Mucosa of descending colon (tissue), 3 donors: ENCODE measurements at regions not wholly inside any gene's neighbourhood (a gene's known extent, or its start where the extent isn't known, plus 50 kb on each side); places are given as distances from the start of the nearest gene placed in this dataset.
A peak's percentile ranks its signal among the peaks of the same experiment; 100 is the strongest.

Experiments
- ATAC-seq: fragments of 200-7000 bp; cut with Tn5 transposase; one replicate; pipeline ENCODE4 v1.9.1; 2020; ENCODE audit warnings: mild to moderate bottlenecking, moderate library complexity
- DNase-seq, 3 donors: peaks; one replicate each; pipeline ENCODE4 v3.0.0-alpha.2; 2020
- H3K36me3 ChIP-seq: fragments of 200-600 bp; one replicate; pipeline ENCODE4 v1.8.0; 2021; ENCODE audit warnings: low read depth, mild to moderate bottlenecking
- H3K4me1 ChIP-seq: fragments of 200-600 bp; one replicate; pipeline ENCODE4 v1.8.0; 2021; ENCODE audit warnings: low read depth, mild to moderate bottlenecking
- H3K4me3 ChIP-seq: fragments of 200-600 bp; one replicate; pipeline ENCODE4 v1.8.0; 2021; ENCODE audit warnings: mild to moderate bottlenecking
- H3K9me3 ChIP-seq: fragments of 200-600 bp; one replicate; pipeline ENCODE4 v1.8.0; 2021; ENCODE audit warnings: mild to moderate bottlenecking
- intact Hi-C, 2 donors: fragments of 100-400 bp; cut with DNase I in 1 of 2; cut with micrococcal nuclease in 1 of 2; formaldehyde crosslinking; loops; one replicate each; pipeline versions ENCODE4 v1.11.0 to v1.11.1; 2022; cut with DNase I, micrococcal nuclease
- TF ChIP-seq, protein P1 (sequence below): fragments of 200-600 bp; IDR thresholded peaks from one replicate; pipeline ENCODE4 v1.8.0; 2022; ENCODE audit warnings: antibody characterized with exemption, mild to moderate bottlenecking
- donor health status: DM: no; HTN: no; CAD: no; lungs with moderate emphysema.
- donor health status: DM: no; HTN: no; CAD: no.
- donor health status: DM: no; HTN: yes; CAD: no.

DNA sequence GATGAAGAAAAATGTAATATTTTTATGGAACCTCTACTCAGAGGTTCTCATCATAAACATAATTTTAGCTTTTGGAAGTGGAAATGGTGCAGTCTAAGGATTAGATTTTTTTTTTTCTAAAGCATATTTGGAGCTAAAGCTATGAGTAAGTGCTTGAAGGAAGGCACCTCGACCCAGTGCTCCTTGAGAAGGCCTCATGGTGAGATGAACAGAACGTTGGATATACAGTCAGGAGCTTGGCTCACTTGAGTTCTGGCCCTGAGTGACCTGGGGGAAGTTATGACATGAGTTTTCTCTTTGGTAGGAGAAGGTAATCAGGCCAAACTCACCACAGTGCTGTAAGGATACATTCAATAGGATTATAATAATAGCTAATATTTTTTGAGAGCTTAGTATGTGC lies 163.3 kb downstream of the JCAD start:
- Histone ChIP-seq H3K4me3 (no peak overlapping the region), H3K9me3 (no peaks in the 10 kb centered on the region), H3K4me1 (no peaks in the 10 kb centered on the region), H3K36me3 (no peaks in the 10 kb centered on the region)
- no peak for ATAC-seq
- intact Hi-C loops: no loop called here
- no peak for DNase-seq
- TF ChIP-seq, protein P1, sequence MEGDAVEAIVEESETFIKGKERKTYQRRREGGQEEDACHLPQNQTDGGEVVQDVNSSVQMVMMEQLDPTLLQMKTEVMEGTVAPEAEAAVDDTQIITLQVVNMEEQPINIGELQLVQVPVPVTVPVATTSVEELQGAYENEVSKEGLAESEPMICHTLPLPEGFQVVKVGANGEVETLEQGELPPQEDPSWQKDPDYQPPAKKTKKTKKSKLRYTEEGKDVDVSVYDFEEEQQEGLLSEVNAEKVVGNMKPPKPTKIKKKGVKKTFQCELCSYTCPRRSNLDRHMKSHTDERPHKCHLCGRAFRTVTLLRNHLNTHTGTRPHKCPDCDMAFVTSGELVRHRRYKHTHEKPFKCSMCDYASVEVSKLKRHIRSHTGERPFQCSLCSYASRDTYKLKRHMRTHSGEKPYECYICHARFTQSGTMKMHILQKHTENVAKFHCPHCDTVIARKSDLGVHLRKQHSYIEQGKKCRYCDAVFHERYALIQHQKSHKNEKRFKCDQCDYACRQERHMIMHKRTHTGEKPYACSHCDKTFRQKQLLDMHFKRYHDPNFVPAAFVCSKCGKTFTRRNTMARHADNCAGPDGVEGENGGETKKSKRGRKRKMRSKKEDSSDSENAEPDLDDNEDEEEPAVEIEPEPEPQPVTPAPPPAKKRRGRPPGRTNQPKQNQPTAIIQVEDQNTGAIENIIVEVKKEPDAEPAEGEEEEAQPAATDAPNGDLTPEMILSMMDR: no peak

DNA sequence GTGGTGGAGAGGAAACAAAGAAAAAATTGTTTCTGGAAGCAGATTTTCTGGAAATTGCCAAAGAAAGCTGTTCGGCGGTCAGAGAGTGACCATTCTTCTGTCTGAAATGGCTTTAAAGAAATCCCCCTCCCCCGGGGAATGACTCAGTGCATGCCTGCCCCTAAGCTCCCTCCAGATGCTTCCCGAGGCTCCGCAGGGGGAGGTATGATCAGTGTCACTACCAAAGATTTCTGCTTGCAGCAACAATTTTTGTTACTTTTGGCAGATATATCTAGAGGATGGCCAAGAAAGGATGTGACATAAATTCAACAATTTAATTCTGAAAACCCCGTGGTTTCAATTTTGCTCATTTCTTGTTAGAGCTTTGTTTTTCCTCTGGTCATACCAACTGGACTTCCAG lies 163.9 kb downstream of the JCAD start:
- ATAC-seq: peak; percentile 38
- TF ChIP-seq, protein P1: no peak
- no peaks in the 10 kb centered on the region for H3K9me3 ChIP-seq
- no peak overlapping the region for H3K4me3 ChIP-seq
- intact Hi-C loops: no loop called here
- no peaks in the 10 kb centered on the region for H3K4me1 ChIP-seq
- no peaks in the 10 kb centered on the region for H3K36me3 ChIP-seq
- peak in 2 of 3 donors; percentile 25 to 58 for DNase-seq

DNA sequence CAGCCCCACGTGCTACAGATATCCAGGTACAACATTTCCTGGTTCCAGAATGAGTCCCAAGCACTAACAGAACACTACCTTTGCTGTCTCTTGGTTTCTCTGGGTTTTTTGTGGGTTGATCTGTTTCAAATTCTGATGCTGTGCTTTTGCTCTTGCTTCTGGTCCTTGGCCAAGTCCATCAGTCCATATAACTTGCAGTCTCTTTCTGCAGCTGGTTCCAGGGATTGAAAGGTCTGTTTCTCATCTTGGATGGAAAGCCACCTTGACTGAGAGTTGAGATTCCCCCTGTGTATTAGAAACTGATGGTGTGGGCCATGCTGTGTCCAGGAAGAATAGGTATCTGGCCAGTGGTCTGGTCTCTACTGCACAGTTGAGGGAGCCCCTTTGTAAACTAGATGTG lies 171.1 kb downstream of the JCAD start:
- TF ChIP-seq, protein P1: no peak
- Histone ChIP-seq H3K4me1 (no peaks in the 10 kb centered on the region), H3K36me3 (no peaks in the 10 kb centered on the region), H3K4me3 (no peak overlapping the region), H3K9me3 (no peaks in the 10 kb centered on the region)
- intact Hi-C loops: no loop called here
- ATAC-seq (no peak), DNase-seq (no peak)

DNA sequence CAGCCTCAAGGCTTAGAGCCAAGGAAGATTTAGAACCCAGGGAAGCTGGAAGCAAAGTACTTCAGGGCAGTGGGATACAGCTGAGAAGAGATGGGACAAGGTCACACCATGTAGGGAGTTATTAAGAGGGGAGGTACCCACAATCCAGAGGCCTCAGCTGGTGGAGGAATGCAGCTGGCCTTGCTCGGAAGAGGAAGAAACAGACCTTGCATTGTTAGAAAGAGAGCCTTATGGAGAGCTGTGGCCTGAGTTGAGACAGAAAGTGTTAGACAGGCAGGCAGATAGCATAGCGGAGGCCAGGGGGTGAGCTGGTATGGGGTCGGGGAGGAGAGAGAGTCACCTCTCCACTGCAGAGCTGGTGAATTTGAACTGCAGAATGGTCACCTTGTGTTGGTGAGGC lies 173.1 kb downstream of the JCAD start:
- no peak for ATAC-seq
- Histone ChIP-seq H3K4me3 (no peak overlapping the region), H3K9me3 (no peaks in the 10 kb centered on the region), H3K36me3 (no peaks in the 10 kb centered on the region), H3K4me1 (no peaks in the 10 kb centered on the region)
- intact Hi-C loops: no loop called here
- DNase-seq: no peak
- TF ChIP-seq, protein P1: no peak

DNA sequence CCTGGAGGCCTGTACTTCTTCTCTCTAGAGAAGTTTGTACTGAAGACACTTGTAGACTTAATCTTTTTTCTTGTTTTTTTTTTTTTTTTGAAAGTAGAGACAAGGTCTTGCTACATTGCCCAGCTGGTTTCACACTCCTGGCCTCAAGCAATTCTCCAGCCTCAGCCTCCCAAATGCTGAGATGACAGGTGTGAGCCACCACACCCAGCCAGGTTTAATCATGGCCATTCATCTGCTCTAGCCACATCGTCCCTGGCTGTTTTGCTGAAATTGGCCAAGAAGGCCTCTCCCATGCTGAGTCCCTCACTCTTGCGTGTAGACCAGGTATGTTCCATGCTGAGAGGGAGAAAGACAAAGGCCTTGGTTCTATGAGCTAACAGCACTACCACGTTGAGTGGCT lies 176.2 kb downstream of the JCAD start:
- no peak overlapping the region for H3K4me3 ChIP-seq
- intact Hi-C loops: no loop called here
- DNase-seq (no peak), ATAC-seq (no peak)
- H3K9me3 ChIP-seq: no peaks in the 10 kb centered on the region
- TF ChIP-seq, protein P1: no peak
- H3K36me3 ChIP-seq: no peaks in the 10 kb centered on the region
- H3K4me1 ChIP-seq: no peaks in the 10 kb centered on the region

DNA sequence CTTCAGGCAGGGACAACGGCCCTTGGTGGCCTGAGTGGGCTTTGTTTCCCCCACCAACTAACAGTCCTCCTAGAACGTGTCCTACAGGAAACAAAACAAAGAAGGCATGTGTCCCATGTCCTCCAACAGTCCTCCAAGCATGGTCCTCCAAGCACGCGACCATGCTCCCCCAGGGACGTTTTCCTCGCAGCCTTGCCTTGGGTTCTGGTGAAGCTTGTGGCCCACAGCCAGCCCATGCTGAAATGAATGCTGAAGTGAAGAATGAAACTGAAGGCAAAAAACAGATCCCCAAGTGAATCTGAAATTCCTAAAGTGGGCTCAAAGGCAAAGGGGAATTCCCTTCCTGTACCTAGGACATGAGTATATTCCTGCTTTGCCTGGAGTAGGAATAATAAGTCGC lies 176.6 kb downstream of the JCAD start:
- TF ChIP-seq, protein P1: no peak
- ATAC-seq (no peak), DNase-seq (no peak)
- intact Hi-C loops: no loop called here
- H3K4me1 ChIP-seq: no peaks in the 10 kb centered on the region
- H3K4me3 ChIP-seq: no peak overlapping the region
- no peaks in the 10 kb centered on the region for H3K36me3 ChIP-seq
- no peaks in the 10 kb centered on the region for H3K9me3 ChIP-seq
